NCI-H146 treated with DMSO at 0.1 percent for 48 hours (cell line): ENCODE measurements at regions not wholly inside any gene's neighbourhood (a gene's known extent, or its start where the extent isn't known, plus 50 kb on each side); places are given as distances from the start of the nearest gene placed in this dataset.

Experiments used
- DNase-seq: peaks from one replicate; lab custom pipeline; 2025; ENCODE audit not compliant: unreplicated experiment; lab: John Stamatoyannopoulos, UW

GRCh38 chr14:101507836-101508150 lies 53.5 kb upstream of the DIO3 start:
- DNase-seq = no peak

- DNase-seq = no peak
These were observed 52.9 kb upstream of the DIO3 start for GRCh38 chr14:101508196-101508947.

GRCh38 chr14:101508948-101509729 lies 52.2 kb upstream of the DIO3 start:
- DNase-seq = no peak

- no peak for DNase-seq
These were observed 51.4 kb upstream of the DIO3 start for GRCh38 chr14:101509730-101510371.

GRCh38 chr14:101511199-101511598 lies 50.1 kb upstream of the DIO3 start:
- DNase-seq = no peak
